LNCaP clone FGC (cell line): ENCODE measurements at regions not wholly inside any gene's neighbourhood (a gene's known extent, or its start where the extent isn't known, plus 50 kb on each side); places are given as distances from the start of the nearest gene placed in this dataset.

Source experiments
- DNase-seq: peaks from one replicate; pipeline ENCODE4 v3.0.0-alpha.2; 2011; ENCODE audit warnings: low read depth
- H3K4me3 ChIP-seq: 2 replicates; pipeline ENCODE4 v1.5.1; 2011; ENCODE audit warnings: mild to moderate bottlenecking, low read depth, low read length, control low read depth
- TF ChIP-seq, protein P1 (sequence below): IDR thresholded peaks from 2 replicates; pipeline ENCODE4 v1.5.1; 2012; ENCODE audit warnings: mild to moderate bottlenecking; ENCODE audit not compliant: control insufficient read depth, insufficient read depth; ENCODE audit errors: extremely low read depth

DNA sequence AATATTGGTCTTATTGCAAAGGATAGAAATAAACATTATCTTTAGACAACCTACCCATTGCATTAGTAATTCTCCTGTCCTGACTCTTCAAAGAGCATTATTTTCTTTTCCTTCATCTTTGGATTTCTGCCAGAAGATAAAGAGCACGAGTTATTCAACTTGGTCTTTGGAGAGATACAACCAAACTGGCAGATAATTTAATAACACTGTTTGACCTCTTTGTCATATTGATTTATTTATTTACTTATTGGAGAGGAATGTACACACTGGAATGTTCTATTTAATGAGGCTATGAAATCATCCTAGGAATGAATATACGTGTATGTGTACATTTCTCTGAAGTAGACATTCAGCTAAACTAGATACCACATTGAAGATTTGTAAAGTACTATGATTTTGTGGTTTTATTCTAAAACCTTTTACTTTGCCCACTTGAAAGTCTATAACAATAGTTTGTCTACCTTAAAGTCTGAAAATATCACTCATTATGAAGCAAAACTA, 462.1 kb downstream of the C3orf38 start:
- DNase-seq = peak; percentile 22
- H3K4me3 ChIP-seq = no peak overlapping the region
- TF ChIP-seq, protein P1, sequence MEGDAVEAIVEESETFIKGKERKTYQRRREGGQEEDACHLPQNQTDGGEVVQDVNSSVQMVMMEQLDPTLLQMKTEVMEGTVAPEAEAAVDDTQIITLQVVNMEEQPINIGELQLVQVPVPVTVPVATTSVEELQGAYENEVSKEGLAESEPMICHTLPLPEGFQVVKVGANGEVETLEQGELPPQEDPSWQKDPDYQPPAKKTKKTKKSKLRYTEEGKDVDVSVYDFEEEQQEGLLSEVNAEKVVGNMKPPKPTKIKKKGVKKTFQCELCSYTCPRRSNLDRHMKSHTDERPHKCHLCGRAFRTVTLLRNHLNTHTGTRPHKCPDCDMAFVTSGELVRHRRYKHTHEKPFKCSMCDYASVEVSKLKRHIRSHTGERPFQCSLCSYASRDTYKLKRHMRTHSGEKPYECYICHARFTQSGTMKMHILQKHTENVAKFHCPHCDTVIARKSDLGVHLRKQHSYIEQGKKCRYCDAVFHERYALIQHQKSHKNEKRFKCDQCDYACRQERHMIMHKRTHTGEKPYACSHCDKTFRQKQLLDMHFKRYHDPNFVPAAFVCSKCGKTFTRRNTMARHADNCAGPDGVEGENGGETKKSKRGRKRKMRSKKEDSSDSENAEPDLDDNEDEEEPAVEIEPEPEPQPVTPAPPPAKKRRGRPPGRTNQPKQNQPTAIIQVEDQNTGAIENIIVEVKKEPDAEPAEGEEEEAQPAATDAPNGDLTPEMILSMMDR = no peak

DNA sequence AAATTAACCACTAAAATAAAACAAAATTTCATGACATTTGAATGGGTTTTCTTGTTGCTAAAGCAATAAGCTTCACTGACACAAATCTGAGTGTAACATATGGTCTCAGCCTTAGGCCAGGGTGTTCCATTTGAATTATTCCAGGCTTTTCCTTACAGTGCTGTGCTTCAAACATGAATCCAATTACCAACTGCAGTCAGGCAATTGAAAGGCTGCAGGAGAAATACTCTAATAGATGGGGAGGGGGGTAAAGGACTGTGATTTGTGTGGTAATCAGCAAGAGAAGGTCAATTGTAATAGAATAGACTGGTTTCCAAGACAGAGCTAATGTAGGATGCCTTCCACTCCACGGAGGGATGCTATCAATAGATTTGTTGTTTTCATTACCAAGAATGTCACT, 466.7 kb downstream of the C3orf38 start:
- DNase-seq = no peak
- TF ChIP-seq, protein P1 = no peak

DNA sequence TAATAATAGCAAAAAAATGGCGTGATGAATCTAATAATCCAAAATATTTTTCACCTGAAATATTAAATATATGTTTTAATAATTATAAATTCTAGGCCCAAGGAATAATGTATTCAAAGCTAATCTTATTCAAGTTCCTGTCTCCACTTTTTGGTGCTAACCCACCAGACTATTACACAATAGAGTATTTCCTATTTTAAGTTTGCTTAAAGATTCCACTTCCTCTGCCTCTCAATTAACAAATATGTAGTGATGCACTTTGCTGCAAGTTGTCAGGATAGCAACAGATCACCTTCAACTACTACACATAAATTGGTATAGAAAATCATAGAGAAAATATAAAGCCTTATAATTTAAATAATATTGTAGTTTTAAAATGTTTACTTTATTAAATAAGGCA, 467.5 kb downstream of the C3orf38 start:
- H3K4me3 ChIP-seq = no peak overlapping the region
- no peak for DNase-seq
- TF ChIP-seq, protein P1 = no peak

More for the DNA sequence above, 466.7 kb downstream of the C3orf38 start:
- no peak overlapping the region for H3K4me3 ChIP-seq

DNA sequence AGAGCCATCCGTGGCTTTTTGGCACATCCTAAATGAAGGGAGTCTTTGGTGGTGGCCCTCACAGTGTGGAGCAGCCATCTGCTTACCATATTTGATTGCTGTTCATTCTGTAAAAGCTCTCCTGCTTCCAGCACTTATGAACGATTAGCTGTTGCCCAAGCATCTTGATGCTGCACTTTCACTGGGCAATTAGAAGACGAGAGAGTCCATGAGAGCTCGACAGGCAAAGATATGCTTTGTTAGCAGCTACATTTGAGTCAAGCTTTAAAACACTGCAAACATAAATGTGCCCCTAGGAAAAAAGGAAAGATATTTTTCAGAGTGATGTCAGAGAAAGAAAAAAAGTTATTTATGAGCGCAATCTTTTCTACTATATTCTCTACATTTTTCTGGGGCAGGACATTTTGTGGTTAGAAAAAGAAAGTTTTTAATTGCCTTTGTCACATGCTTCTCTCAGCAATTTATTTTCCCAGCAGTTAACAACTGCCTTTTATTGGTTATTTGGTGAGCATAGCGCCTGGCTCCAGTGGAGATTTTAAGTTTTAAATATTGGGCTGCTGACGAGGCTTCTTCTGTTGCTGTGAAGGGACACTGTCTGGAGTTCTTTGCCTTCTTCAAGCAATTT, 468.4 kb downstream of the C3orf38 start:
- TF ChIP-seq, protein P1 = no peak
- H3K4me3 ChIP-seq = no peak overlapping the region
- no peak for DNase-seq

DNA sequence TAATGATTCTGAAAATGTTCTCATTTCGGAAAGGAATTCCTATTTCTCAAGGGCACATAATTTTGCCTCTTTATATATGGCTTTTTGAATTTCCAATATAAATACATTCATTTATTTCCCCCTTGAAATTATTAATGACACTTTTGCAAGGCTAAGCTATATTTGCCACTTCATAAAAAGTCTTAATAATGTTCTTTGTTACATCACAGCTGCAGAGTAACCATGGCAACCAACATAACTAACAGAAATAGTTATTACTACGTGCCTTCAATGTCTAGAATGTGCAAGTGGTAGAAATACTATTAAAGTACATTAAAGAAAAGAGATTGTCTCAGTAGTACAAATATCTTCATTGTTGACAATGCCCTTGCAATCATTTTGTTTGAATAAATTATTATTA, 471.8 kb downstream of the C3orf38 start:
- no peak for DNase-seq
- no peak overlapping the region for H3K4me3 ChIP-seq
- TF ChIP-seq, protein P1 = no peak

DNA sequence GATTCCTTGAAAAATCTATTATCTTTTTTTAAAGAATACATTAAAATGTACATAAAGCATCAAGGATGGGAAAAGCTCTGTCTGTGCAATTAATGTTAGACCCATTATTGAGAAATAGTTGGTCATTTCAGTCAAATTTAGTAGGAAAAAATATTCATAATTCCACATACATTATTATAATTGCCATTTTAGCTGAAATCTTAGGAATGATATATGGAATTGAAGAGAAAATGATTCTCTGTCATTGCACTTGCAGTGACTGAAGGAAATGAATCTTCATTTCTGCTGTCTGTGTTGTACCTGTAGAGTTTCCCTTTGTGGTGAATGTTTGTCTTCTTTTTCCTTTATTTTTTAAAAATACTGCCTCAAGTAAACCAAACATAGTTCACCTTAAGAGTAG, 473.9 kb downstream of the C3orf38 start:
- DNase-seq = no peak
- no peak overlapping the region for H3K4me3 ChIP-seq
- TF ChIP-seq, protein P1 = no peak
